Inflammatory macrophage treated with lipopolysaccharide for 4 hours (primary cell): ENCODE measurements at regions not wholly inside any gene's neighbourhood (a gene's known extent, or its start where the extent isn't known, plus 50 kb on each side); places are given as distances from the start of the nearest gene placed in this dataset.
A peak's percentile ranks its signal among the peaks of the same experiment; 100 is the strongest.

ENCODE experiments used
- DNase-seq: peaks from one replicate; pipeline ENCODE4 v3.0.0-alpha.2; 2020

GRCh38 chr9:675697-676370 lies 165.7 kb upstream of the DMRT1 start:
- no peak for DNase-seq

GRCh38 chr9:676780-677438 lies 164.6 kb upstream of the DMRT1 start:
- no peak for DNase-seq

DNA sequence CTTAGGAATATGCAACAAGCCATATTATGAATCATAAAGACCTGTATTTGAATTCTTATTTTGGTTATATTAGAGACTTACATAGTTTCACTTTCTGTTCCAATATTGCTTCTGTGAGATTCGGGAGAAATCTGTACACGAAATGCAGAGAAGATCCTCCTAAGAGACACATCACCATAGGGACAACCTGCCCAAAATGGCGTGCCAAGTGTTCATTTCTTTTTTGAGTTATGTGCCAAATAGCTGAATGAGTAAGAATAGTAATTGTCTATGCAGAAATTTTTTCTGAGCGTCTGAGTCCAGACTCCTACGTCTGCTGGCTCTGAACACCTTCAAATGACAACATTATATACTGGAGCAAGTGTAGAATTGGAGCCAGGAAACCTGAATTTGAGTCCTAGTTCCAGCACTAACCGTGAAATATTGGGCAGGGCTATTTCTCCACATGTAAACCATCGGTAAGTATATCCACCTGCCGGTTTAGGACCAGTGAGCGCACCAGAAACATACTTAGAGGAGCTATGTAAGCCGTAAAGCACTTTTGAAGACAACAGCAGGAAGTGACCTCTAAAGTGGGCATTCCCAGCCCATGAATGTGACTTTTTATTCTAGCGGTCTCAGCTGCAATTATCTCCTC lies 163.9 kb upstream of the DMRT1 start:
- peak; percentile 46 for DNase-seq

GRCh38 chr9:678897-679296 lies 162.6 kb upstream of the DMRT1 start:
- DNase-seq = no peak

GRCh38 chr9:679462-679861 lies 162.0 kb upstream of the DMRT1 start:
- no peak for DNase-seq

DNA sequence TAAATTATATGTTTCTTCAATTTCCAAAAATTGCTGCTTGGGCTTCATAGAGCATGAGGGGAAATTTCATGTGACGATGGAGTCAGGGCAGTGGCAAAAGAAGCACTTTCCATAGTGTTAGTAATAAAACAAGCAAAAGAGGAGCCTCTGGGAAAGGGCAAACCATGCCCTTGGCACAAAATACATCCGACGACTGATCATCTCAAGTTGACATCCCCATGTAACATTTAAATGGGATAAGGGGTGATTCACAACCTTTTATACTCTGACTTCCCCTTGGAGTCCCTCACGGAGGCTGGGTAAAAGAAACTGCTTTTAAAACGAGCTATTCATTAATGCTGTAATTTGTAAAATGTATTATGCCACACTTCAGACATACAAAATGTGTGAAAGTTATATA lies 161.4 kb upstream of the DMRT1 start:
- no peak for DNase-seq

DNA sequence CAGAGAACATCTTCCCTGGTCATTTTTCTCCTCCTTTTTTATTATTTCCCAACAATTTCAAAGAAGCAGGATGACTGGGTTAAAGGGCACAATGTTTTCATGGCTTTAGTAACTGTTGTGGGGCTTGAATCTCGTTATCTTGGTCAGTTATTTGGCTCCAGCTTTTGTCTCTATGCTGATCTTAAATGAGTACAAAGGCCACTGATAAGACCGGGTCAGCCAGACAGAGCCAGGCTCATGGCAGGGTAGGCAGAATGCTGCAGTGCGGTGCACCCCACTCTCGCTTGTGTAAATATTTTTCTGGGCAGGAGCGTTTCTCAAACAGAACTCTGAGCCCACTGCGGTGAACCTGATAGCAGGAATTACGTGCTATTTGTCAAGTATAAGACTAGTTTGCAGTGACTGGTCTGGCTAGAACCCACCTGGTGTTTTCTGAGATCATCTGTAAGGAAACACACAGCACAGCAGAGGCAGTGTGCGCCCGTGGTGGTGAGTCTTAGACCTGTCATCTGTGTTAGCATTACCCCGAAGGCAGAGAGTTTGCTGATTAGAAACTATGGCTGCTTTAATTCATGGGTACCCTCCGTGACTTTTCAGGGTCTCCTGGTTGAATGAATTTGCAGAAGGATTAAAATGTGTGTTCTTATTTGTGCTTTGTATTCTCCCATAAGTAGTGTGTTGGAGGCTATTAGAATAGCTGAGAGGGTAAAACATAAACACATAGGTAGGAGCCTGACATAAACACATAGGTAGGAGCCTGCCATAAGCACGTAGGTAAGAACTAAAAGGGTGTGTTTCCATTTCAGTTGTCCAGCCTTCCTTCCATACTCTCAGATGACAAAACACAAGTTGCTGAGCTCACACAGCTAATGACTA lies 158.6 kb upstream of the DMRT1 start:
- no peak for DNase-seq

- peak; percentile 24 for DNase-seq
Measured at GRCh38 chr9:683509-684021, 157.9 kb upstream of the DMRT1 start.

DNA sequence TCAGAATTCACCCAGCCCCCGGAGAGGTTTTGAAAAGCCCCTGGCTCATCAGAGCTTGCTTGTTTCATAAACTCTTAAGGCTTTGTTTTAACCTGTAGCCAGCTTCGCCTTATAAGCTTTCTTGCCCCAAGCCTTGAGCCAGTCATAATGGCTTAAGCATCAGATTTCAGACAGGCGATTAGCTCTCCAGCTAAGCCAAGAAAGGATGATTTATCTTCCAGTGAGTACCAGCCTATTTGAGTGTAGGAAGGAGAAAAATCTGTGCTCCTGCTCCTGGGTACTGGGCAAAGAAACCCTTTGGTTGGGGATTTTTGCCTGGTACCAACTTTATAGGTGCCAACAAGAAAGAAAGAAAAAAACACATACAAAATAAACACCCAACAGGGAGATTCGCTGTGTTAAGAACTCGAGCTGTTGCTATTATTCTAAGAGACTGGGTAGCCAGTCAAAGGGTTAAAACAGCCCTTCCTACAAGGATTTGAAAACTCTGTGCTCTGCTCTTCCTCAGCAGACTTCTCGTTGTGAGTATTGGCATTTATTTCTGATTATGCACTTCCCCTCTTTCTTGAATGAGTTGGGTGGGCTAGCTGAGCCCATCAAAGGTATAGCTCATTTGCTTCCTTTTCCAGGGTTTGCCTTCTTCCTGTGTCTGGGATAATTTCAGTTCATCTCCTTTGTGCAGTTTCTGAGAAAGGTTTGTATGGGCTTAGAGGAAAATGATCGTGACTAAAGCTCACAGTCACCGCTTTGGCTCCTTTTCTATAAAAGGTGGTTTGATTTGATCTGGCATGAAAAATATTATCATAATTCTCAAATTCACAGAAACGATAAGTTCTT lies 157.2 kb upstream of the DMRT1 start:
- no peak for DNase-seq

- DNase-seq = peak; percentile 96
Measured at GRCh38 chr9:684941-685340, 156.6 kb upstream of the DMRT1 start.

GRCh38 chr9:686321-686813 lies 155.1 kb upstream of the DMRT1 start:
- no peak for DNase-seq

DNA sequence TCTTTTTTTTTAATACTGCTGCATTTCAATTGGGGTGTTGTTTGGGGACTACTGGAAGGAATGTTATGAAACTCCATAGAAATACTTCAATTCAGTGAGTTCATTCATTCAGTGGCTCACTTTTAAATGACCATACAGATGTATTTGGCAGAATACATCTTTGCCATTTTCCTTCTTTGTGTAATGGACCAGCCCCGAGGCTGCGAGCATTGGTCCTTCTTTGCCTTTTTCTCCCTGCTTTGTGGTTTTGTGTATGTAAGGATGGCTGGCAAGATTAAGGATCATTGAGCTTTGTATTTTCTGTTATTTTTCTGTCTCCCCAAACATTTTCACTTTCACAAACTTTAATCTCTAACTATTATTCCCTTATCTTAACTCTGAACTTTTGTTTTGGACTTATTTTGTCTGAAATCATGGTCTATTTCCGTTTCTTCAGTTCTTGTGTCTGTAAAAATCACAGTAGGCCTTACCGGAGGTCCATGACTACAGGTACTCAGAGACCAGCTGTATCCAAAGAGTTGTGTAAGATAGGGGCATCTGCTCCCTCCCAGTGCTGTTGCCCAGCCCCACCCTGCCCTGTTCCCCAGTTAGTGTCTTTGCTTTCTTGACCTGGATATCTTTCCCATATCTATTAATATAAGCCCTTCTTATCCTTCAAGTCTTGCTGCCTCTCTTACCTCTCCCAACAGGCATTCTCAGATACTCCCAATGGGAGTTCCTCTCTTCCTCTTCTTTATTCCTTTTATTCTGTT lies 154.3 kb upstream of the DMRT1 start:
- DNase-seq = no peak

DNA sequence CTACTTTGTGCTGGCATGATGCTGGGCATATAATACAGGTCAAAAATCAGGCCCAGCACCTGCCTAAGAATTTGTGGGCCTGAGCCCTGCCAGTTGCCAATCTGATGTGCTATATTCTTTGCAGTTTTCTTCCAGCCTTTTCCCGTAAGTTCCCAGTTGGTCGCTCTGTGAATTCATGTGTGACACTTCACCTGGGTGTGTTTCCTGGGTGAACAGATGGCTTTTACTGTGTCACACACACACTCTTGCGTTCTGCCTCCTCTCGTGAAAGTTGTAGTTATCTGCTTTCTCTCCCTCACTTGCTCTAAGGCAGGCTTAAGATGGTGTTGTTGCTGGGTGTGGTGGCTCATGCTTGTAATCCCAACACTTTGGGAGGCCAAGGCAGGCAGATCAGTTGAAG lies 153.5 kb upstream of the DMRT1 start:
- no peak for DNase-seq

GRCh38 chr9:690517-691111 lies 150.9 kb upstream of the DMRT1 start:
- no peak for DNase-seq

DNA sequence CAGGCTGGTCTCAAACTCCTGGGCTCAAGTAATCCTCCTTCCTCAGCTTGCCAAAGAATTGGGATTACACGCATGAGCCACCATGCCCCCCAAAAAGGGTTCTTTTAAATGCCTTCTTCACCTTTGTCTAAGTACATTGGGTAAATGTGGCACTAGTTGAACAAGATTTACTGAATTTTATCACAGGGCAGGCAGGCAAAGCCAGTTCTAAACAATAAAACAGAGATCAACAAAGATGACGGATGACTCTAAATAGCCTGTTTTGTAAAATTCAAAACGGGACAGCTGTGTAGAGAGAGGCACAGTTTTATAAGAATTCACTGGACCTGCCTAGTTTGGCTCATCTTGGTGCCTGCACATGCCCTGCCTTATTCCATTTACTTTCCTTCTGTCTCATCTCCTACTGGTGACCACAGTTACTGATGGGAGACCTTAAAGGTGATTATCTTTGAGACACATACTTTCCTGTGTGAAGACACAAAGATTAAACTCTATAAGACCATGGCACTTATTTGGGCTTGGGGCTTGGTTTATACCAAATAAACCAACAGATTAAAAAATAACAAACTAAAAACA lies 149.6 kb upstream of the DMRT1 start:
- no peak for DNase-seq

DNA sequence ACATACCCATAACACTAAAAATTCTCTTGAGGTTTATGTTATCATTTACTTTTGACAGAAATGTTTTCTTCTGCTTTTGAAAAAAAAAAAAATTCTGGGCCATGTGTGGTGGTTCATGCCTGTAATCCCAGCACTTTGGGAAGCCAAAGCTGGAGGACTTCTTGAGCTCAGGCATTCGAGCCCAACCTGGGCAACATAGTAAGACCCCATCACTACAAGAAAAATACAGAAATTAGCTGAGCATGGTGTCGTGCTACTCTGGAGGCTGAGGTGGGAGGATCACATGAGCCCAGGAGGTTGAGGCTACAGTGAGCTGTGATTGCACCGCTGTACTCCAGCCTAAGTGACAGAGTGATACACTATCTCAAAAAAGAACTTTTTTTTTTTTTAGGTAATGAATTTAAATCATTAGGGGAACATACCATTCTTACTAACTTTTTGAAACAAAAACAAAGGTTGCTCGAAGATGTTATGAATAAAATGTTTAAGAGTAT lies 148.8 kb upstream of the DMRT1 start:
- no peak for DNase-seq

DNA sequence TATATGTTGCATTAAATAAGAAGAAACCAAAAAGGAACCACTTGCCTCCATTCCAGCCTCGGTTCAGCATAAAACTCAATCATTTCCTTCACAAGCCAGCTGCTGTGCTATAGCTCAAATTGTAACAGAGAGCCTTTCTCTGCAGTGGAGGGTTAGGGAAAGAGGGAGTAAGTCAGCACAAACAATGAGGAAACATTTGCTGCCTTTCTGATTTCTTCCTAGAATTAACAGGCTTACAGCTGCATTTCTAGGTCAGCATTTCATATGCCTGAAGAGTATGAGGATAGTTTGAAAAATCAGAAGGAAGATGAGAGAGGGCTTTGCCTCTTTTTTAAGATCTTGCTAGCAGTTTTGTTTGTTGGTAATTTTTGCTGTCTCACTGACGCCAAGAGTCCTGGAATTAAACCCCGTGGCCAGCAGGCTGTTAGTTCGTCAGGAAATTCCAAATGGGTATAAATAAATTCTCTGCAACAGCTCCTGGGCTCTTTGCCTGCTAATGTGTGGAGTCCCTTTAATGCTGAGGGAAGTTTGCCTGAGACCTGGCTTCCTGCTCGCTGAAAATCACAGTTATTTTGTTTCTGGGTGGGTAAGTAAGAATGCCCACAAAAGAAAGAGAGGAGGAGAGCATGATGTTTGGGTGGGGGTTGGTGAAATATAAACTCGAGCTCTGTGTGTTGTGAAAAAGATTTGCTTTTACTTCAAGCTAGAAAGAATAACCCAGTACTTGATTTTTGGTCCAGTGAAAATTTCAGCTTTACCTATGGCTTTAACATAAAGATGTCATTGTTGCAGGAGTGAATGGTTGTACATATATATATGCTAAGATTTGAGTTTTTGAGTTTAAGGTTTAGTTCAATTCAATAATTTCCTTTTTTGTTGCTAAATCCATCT lies 148.1 kb upstream of the DMRT1 start:
- no peak for DNase-seq

- DNase-seq = no peak
Measured at GRCh38 chr9:694092-694402, 147.4 kb upstream of the DMRT1 start.

GRCh38 chr9:694403-695154 lies 146.9 kb upstream of the DMRT1 start:
- DNase-seq = peak; percentile 42
